ENCODE measurements at regions not wholly inside any gene's neighbourhood (a gene's known extent, or its start where the extent isn't known, plus 50 kb on each side); places are given as distances from the start of the nearest gene placed in this dataset.

GRCh38 chr5:144697847-144698262 is 527.2 kb downstream of the KCTD16 start:
- Histone ChIP-seq H3K79me2 (replicated peaks; ENCODE audit: insufficient read depth) (no peaks in the 10 kb centered on the region), H3K4me1 (ENCODE audit: insufficient read depth) (peaks cover 13% of the 10 kb centered on the region), H3K4me3 (no peak overlapping the region), H3F3A (replicated peaks; ENCODE audit: low read depth) (no peaks in the 10 kb centered on the region), H3K27me3 (ENCODE audit: insufficient read depth) (no peaks in the 10 kb centered on the region), H4K20me1 (replicated peaks; ENCODE audit: insufficient read depth) (no peaks in the 10 kb centered on the region), H3K36me3 (ENCODE audit: insufficient read depth) (no peaks in the 10 kb centered on the region), H3K9me2 (ENCODE audit: insufficient read depth) (no peaks in the 10 kb centered on the region), H3K4me2 (no peak overlapping the region), H2AFZ (no peak overlapping the region), H3K27ac (ENCODE audit: low read depth) (no peak overlapping the region)
- TF ChIP-seq, protein P1, sequence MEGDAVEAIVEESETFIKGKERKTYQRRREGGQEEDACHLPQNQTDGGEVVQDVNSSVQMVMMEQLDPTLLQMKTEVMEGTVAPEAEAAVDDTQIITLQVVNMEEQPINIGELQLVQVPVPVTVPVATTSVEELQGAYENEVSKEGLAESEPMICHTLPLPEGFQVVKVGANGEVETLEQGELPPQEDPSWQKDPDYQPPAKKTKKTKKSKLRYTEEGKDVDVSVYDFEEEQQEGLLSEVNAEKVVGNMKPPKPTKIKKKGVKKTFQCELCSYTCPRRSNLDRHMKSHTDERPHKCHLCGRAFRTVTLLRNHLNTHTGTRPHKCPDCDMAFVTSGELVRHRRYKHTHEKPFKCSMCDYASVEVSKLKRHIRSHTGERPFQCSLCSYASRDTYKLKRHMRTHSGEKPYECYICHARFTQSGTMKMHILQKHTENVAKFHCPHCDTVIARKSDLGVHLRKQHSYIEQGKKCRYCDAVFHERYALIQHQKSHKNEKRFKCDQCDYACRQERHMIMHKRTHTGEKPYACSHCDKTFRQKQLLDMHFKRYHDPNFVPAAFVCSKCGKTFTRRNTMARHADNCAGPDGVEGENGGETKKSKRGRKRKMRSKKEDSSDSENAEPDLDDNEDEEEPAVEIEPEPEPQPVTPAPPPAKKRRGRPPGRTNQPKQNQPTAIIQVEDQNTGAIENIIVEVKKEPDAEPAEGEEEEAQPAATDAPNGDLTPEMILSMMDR (conservative IDR thresholded peaks at IDR 0.05; ENCODE audit: low read depth in 2 of 2), result peak; percentile 27 to 49; a peak in 3 of 4 replicates
- TF ChIP-seq JUNB (IDR thresholded peaks at IDR 0.05; ENCODE audit: unreplicated experiment) (no peak), ZNF462 (CRISPR knock-in tag; IDR thresholded peaks at IDR 0.05) (no peak), POLR2AphosphoS5 (IDR thresholded peaks at IDR 0.05; ENCODE audit: low read depth) (no peak), STAT1 (IDR thresholded peaks at IDR 0.05; ENCODE audit: unreplicated experiment) (no peak)
- Mint-ChIP-seq H3K36me3 (ENCODE audit: low read depth) (no peaks in the 10 kb centered on the region), H3K27ac (no peak overlapping the region), H3K4me3 (no peak overlapping the region), H3K9me3 (no peaks in the 10 kb centered on the region), H3K27me3 (ENCODE audit: insufficient read depth, low read depth, poor library complexity) (peaks cover 5% of the 10 kb centered on the region), H3K4me1 (peaks cover 20% of the 10 kb centered on the region)
- peak; percentile 73 for ATAC-seq
- peak; percentile 14 for DNase-seq (ENCODE audit: low spot score)

All from GM23338 (cell line).